Liver (tissue), 3 donors: ENCODE measurements at regions not wholly inside any gene's neighbourhood (a gene's known extent, or its start where the extent isn't known, plus 50 kb on each side); places are given as distances from the start of the nearest gene placed in this dataset.

Experiments
- EGR1 ChIP-seq, 2 donors: IDR thresholded peaks; 2 replicates each; pipeline ENCODE4 v1.6.1; 2016 to 2018; ENCODE audit warnings: antibody characterized with exemption in 2 of 2, low read depth in 2 of 2
- GABPA ChIP-seq, 2 donors: IDR thresholded peaks in 1 of 2; conservative IDR thresholded peaks in 1 of 2; 2 replicates each; pipeline ENCODE4 v1.6.1; 2016; ENCODE audit warnings: antibody characterized with exemption in 2 of 2, mild to moderate bottlenecking in 1 of 2, moderate library complexity in 1 of 2
- RAD21 ChIP-seq, 2 donors: IDR thresholded peaks; 2 replicates each; pipeline ENCODE4 v1.6.1; 2016; ENCODE audit warnings: antibody characterized with exemption in 2 of 2, mild to moderate bottlenecking in 2 of 2
- TAF1 ChIP-seq: conservative IDR thresholded peaks from 2 replicates; pipeline ENCODE4 v1.6.1; 2016; ENCODE audit warnings: antibody characterized with exemption, mild to moderate bottlenecking
- TF ChIP-seq, protein P1 (sequence below): fragments of 150-350 bp; IDR thresholded peaks from 2 replicates; pipeline ENCODE4 v1.5.1; 2017; ENCODE audit warnings: improper control_type of control experiment, low read depth, low read length; ENCODE audit not compliant: missing input control
- donor health status: healthy.
- donor health status: healthy.

DNA sequence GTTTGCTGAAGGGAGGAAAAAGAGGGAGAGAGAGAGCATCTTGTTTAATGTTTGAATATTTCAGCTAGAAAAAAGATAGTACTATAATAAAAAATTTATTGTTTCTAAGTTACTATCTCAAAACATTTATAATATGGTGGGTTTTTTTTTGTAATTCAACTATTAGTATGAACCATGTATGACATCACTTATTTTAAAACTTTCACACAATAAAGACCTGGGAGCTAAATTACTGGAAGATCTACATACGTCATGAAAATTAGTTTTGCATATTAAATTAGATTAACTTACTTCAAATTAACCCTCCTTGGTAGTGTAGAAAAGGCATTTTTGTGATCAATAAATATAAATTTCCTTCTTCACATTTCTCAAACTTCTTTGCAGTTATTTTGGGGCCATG, 432.0 kb upstream of the SLIT2 start:
- TF ChIP-seq, protein P1, sequence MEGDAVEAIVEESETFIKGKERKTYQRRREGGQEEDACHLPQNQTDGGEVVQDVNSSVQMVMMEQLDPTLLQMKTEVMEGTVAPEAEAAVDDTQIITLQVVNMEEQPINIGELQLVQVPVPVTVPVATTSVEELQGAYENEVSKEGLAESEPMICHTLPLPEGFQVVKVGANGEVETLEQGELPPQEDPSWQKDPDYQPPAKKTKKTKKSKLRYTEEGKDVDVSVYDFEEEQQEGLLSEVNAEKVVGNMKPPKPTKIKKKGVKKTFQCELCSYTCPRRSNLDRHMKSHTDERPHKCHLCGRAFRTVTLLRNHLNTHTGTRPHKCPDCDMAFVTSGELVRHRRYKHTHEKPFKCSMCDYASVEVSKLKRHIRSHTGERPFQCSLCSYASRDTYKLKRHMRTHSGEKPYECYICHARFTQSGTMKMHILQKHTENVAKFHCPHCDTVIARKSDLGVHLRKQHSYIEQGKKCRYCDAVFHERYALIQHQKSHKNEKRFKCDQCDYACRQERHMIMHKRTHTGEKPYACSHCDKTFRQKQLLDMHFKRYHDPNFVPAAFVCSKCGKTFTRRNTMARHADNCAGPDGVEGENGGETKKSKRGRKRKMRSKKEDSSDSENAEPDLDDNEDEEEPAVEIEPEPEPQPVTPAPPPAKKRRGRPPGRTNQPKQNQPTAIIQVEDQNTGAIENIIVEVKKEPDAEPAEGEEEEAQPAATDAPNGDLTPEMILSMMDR: no peak
- no peak for TF ChIP-seq EGR1 (IDR thresholded peaks at IDR 0.05; ENCODE audit: low read depth in 2 of 2)
- no peak for TF ChIP-seq GABPA (IDR thresholded peaks at IDR 0.05 in 1 of 2, conservative IDR thresholded peaks at IDR 0.05 in 1 of 2)
- no peak for TF ChIP-seq TAF1
- TF ChIP-seq RAD21 (IDR thresholded peaks at IDR 0.05): no peak
